ENCODE measurements at regions not wholly inside any gene's neighbourhood (a gene's known extent, or its start where the extent isn't known, plus 50 kb on each side); places are given as distances from the start of the nearest gene placed in this dataset.
"Not testable (repeated sequence)": the region's sequence is repeated elsewhere in the genome, so short reads cannot be mapped to it uniquely, and the experiment has no call there.

GRCh38 chr13:48851707-48852106, 124.0 kb upstream of the FNDC3A start:
- DNase-seq = no peak

GRCh38 chr13:48852911-48853727, 122.6 kb upstream of the FNDC3A start:
- DNase-seq = no peak

- DNase-seq = no peak
Measured at GRCh38 chr13:48853728-48854102, 122.0 kb upstream of the FNDC3A start.

- DNase-seq = no peak
Measured at GRCh38 chr13:48857576-48857975, 118.1 kb upstream of the FNDC3A start.

DNA sequence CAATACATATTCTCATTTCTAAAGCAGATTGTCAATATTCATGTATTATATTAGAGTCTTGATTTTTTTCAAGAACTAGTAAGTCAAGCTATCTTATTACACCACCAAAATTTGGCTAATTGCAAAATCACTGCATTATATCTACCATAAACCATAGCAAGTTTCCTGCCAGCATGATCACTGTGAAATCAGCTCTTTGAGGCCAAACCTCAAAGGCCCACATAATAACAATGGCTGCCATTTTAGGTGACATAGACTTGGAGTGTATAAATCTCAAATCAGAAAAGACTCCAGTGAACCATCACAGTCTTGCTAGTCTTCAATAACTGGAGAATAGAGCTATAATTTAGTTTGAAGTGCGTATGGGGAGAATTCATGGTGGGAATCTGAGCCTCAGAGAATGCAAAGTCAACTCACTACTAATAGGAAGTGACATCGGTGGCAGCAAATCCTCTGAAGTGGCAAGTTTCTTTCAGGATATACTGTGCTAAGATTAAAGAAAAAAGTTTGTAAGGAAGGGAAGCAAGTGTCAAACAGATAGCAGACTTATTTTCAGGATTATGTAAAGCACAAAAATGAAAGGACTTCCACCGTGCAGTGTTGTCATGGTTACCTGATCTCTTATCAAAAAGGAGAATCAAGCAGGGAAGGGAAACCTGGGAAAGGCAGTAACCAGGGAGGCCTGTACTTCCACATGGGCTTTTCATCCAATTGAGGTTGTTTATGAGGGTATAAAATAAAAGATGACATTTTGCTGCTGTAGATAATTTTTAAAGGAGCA, 117.4 kb upstream of the FNDC3A start:
- DNase-seq = no peak

- DNase-seq = no peak
Measured at GRCh38 chr13:48859272-48860105, 116.2 kb upstream of the FNDC3A start.

DNA sequence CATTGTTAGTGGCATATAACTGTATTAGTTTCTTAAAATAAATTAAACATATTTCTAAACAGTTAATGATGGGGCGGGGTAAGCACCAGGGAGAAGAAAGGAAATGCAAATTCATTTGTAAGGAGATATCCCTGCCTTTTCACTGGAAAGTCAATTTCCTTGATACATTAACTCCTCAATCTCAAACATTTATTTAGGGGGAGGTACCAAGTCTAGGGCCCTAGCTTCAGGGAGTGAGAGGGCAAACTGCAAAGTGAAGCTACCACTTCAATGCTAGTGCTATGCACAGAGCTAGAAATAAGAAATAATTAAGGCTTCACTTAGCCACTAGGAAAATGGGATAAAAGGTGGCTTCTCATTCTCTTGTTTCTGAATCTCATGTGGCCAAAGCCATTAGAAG, 115.3 kb upstream of the FNDC3A start:
- DNase-seq = no peak

DNA sequence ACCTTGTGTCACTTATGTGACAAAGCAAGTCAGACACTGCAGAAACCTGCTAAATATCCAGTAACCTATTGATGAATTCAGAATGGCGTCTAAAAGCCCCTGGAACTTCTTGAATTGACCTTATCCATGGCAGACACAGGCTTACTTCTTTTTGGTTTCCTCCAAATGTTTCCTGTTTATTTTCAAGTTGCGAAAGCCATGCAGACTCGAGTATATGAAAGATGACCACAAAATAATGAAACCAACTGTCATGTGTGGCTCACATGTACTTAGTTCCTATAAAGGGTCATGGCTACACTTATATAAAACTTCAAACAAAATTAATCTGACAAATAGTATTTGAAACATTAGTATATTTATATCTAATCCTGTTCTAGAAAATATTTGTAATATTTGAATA, 113.1 kb upstream of the FNDC3A start:
- no peak for DNase-seq

DNA sequence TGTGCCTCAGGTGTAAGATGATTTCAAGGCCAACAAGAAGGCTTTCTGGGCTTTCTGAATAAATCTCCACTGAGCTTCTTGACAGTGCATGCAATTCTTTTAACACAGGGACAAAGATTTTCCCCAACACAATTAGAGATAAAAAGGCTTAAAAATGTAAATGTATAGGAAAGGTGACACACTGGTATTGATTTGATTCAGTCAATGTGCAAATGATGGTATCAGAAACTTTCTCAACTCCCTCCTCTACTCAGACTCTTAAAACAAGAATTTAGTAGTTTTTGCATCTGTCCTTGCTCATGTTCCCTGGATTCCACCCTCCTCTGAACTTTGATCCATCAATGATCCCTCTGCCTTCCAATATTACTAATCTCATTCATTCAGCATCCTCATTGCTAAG, 111.6 kb upstream of the FNDC3A start:
- no peak for DNase-seq

DNA sequence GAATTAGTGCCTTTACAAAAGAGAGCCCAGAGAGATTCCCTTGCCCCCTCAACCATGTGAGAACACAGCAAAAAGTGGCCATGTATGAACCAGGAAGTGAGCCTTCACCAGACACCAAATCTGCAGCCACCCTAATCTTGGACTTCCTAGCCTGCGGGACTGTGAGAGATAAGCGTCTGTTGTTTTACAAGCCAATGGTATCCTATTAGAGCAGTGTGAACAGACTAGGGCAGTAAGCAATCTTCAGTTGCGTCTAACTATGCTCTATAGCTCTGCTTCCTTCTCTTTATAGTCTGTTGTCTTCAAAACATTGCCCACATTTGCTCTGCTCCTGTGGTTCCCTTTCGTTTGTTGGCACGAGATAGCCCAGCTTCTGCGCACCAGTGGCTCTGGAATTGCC, 109.5 kb upstream of the FNDC3A start:
- DNase-seq = no peak

- DNase-seq = no peak
Measured at GRCh38 chr13:48873081-48873480, 102.6 kb upstream of the FNDC3A start.

DNA sequence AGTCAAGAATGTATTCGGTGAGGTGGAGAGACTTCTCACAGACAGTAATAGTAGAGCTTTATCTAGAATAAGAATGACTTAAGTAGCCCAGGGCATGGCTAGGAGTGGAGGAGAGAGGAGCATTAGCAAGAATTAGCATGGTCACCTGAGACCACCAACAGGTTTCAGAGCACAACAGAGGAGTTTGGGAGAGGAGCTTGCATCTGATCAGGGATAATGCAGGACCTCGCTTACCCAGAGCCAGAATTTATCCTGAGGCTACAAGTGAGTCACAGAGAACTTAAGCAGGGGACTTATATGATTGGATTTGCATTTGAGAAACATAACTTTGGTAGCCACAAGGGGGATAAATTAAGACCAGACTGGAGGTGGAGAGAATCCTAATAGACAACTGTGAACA, 102.1 kb upstream of the FNDC3A start:
- no peak for DNase-seq

DNA sequence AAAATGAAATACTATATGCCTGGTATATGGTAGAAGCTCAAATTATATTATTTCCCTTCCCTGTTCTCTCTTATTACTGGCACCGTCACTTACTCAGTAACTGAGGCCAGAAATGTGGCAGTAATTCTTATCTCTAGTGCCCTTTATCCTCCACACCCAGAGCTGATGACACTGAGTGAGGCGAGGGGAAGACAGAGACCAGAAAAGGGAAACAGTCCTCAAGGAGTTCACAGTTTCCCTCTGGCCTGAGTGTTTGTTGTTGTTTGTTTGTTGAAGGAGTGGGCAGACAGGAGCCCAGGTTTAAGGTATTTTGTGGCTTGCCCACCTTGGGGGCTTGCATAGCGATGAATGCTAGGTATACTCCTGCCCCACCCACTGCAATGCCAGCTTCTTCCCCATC, 101.5 kb upstream of the FNDC3A start:
- DNase-seq = no peak

GRCh38 chr13:48875047-48875446, 100.7 kb upstream of the FNDC3A start:
- no peak for DNase-seq

- DNase-seq = no peak
Measured at GRCh38 chr13:48876289-48876688, 99.4 kb upstream of the FNDC3A start.

DNA sequence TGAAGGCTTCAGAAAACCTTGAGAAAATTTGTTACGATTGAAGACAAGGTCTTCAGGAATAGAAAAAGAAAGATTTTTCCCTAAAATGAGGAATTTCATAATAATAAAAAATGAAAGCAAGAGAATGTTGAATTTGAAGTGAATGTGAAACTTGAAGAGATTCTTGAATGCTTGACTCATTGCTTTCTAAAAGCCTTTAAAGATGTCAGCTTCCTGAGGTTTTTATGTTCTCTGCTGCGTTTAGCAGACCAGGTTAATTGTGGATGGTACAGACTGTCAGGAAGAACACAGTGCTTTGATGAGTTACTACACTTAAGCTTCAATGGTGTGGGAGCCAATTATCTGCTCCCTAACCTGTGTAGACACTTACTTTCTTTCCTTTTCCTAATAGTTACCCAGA, 96.3 kb upstream of the FNDC3A start:
- no peak for DNase-seq

DNA sequence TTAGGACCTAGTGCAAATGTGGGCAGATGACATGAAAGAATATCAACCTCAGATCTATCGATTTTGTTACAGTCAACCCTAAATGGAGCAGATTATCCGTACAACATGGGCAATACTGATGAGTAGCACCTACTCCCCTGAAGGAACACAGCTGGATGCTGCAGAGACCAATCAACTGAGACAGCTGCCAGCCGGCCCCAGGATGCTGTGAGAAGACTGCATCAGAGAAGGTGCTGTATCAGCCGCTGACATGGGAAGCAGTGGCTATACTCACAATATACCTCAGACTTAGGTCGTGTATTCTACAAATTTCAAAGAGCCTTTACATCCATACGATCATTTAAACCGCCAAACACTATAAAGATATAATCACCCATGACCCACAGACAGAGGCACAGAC, 95.9 kb upstream of the FNDC3A start:
- DNase-seq = no peak

GRCh38 chr13:48883786-48884185, 91.9 kb upstream of the FNDC3A start:
- not testable (repeated sequence) for DNase-seq

GRCh38 chr13:48885027-48885395, 90.7 kb upstream of the FNDC3A start:
- no peak for DNase-seq

DNA sequence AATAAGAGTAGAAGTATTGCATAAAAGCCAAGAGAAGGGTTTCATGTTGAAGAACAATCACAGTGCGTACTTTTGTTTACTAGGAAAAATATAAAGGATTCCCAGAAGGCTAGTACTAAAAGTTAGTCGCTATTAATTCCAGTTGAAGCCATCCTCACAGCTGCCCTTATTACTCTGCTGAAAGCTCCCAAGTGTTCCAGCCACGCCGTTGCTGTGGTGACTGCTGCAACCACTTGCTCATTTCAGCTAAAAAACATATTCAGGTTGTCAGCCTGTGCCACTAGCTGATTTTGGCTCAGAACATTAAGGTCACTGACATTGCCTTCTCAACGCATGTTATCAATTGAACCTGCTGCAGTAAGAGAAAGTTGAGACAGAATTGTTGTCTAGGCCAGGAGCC, 87.1 kb upstream of the FNDC3A start:
- no peak for DNase-seq

- DNase-seq = no peak
Measured at GRCh38 chr13:48890391-48890790, 85.3 kb upstream of the FNDC3A start.

DNA sequence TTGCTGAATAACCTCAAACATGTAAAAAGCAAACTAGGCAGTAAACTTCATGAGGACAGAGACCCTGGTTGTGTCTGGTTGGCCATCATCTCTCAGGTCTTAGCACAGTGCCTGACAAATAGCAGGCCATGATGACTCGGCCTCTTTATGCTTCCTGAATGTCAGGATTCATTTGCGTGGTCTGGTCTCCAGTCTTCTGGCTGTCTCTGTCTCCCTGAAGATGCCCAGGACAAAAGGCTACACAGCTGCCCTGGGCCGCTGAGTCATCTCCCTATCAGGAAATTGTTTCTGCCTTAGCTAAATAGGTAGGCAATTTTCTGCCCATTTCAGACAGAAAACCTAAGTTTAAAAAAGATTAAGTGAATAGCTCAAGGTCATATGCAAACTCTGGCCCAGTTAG, 84.1 kb upstream of the FNDC3A start:
- no peak for DNase-seq

DNA sequence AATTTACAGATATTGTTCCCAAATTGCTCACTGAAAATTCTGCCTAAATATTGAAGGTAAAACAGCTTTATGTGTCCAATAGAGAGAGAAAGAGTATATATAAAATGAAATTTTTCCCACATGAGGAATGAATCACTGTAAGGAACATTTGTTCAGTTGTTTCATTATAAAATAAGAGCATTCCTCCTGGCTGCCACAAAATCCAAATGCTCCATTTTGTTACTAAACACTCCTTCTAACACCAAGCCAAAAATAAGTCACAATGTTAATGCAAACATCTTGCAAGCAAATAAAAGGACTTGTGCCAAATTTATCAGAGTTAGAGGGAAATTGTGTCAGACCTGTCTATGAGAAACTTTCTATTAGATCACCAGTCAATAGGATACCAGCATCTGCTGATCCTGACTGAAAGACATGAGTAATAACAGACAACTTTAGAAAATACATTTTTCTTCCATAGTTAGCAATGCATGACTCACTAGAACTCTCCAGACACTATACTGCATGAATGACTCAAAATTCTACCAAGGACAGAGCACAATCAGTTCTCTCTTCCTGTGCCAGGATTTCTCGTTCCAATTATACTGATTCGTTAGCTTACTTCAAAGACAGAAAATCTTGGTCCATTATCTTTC, 83.5 kb upstream of the FNDC3A start:
- DNase-seq = no peak
